Liver (tissue), 8 donors: ENCODE measurements at regions not wholly inside any gene's neighbourhood (a gene's known extent, or its start where the extent isn't known, plus 50 kb on each side); places are given as distances from the start of the nearest gene placed in this dataset.

Experiments used
- DNase-seq: peaks from one replicate; pipeline ENCODE4 v3.0.0-alpha.2; 2017; ENCODE audit warnings: low spot score
- H3K27ac ChIP-seq, 2 donors: one replicate each; pipeline ENCODE4 v1.7.0; 2013; ENCODE audit warnings: inconsistent platforms in 2 of 2, low read length in 2 of 2, control low read depth in 1 of 2, low read depth in 1 of 2, mild to moderate bottlenecking in 1 of 2
- H3K27me3 ChIP-seq, 4 donors: one replicate each; pipeline versions ENCODE4 v1.6.1 to v1.7.0; 2013; ENCODE audit warnings: low read length in 3 of 4, inconsistent platforms in 1 of 4, mild to moderate bottlenecking in 1 of 4, moderate library complexity in 1 of 4; ENCODE audit not compliant: control insufficient read depth in 4 of 4, insufficient read depth in 4 of 4
- H3K36me3 ChIP-seq, 4 donors: one replicate each; pipeline versions ENCODE4 v1.6.1 to v1.7.0; 2013; ENCODE audit warnings: low read length in 3 of 4, mild to moderate bottlenecking in 3 of 4, low read depth in 1 of 4, moderate library complexity in 1 of 4; ENCODE audit not compliant: control insufficient read depth in 4 of 4, insufficient read depth in 3 of 4
- H3K4me1 ChIP-seq, 4 donors: one replicate each; pipeline versions ENCODE4 v1.6.1 to v1.7.0; 2013; ENCODE audit warnings: low read length in 3 of 4, mild to moderate bottlenecking in 3 of 4, moderate library complexity in 1 of 4; ENCODE audit not compliant: control insufficient read depth in 4 of 4, insufficient read depth in 4 of 4
- H3K4me3 ChIP-seq, 3 donors: one replicate each; pipeline versions ENCODE4 v1.6.1 to v1.7.0; 2013; ENCODE audit warnings: low read length in 3 of 3, control low read depth in 1 of 3, low read depth in 1 of 3, mild to moderate bottlenecking in 1 of 3
- H3K9ac ChIP-seq, 2 donors: one replicate each; pipeline ENCODE4 v1.7.0; 2013; ENCODE audit warnings: low read length in 2 of 2, mild to moderate bottlenecking in 2 of 2, moderate library complexity in 2 of 2, control low read depth in 1 of 2, low read depth in 1 of 2
- H3K9me3 ChIP-seq, 4 donors: one replicate each; pipeline versions ENCODE4 v1.6.1 to v1.7.0; 2013; ENCODE audit warnings: low read length in 3 of 4; ENCODE audit not compliant: control insufficient read depth in 4 of 4
- ATF3 ChIP-seq: IDR thresholded peaks from 2 replicates; pipeline ENCODE4 v1.6.1; 2016; ENCODE audit warnings: antibody characterized with exemption
- CTCF ChIP-seq: fragments of 150-350 bp; IDR thresholded peaks from 2 replicates; pipeline ENCODE4 v1.5.1; 2017; ENCODE audit warnings: improper control_type of control experiment, low read depth, low read length; ENCODE audit not compliant: missing input control
- EGR1 ChIP-seq, 2 donors: IDR thresholded peaks; 2 replicates each; pipeline ENCODE4 v1.6.1; 2016 to 2018; ENCODE audit warnings: antibody characterized with exemption in 2 of 2, low read depth in 2 of 2
- FOXA1 ChIP-seq: IDR thresholded peaks from 2 replicates; pipeline ENCODE4 v1.6.1; 2016; ENCODE audit warnings: antibody characterized with exemption
- FOXA2 ChIP-seq: IDR thresholded peaks from 2 replicates; pipeline ENCODE4 v1.6.1; 2016; ENCODE audit warnings: antibody characterized with exemption
- GABPA ChIP-seq, 2 donors: IDR thresholded peaks in 1 of 2; conservative IDR thresholded peaks in 1 of 2; 2 replicates each; pipeline ENCODE4 v1.6.1; 2016; ENCODE audit warnings: antibody characterized with exemption in 2 of 2, mild to moderate bottlenecking in 1 of 2, moderate library complexity in 1 of 2
- HNF4A ChIP-seq, 2 donors: conservative IDR thresholded peaks; 2 replicates each; pipeline ENCODE4 v1.6.1; 2016; ENCODE audit warnings: antibody characterized with exemption in 2 of 2, mild to moderate bottlenecking in 2 of 2
- HNF4G ChIP-seq: IDR thresholded peaks from 2 replicates; pipeline ENCODE4 v1.6.1; 2016; ENCODE audit warnings: antibody characterized with exemption
- JUND ChIP-seq, 2 donors: IDR thresholded peaks; 2 replicates each; pipeline ENCODE4 v1.6.1; 2016; ENCODE audit warnings: antibody characterized with exemption in 2 of 2
- NR2F2 ChIP-seq: IDR thresholded peaks from 2 replicates; pipeline ENCODE4 v1.6.1; 2016; ENCODE audit warnings: antibody characterized with exemption
- RAD21 ChIP-seq, 2 donors: IDR thresholded peaks; 2 replicates each; pipeline ENCODE4 v1.6.1; 2016; ENCODE audit warnings: antibody characterized with exemption in 2 of 2, mild to moderate bottlenecking in 2 of 2
- REST ChIP-seq: IDR thresholded peaks from 2 replicates; pipeline ENCODE4 v1.6.1; 2016; ENCODE audit warnings: antibody characterized with exemption, mild to moderate bottlenecking
- RXRA ChIP-seq, 2 donors: IDR thresholded peaks; 2 replicates each; pipeline ENCODE4 v1.6.1; 2017 to 2018; ENCODE audit warnings: antibody characterized with exemption in 2 of 2, mild to moderate bottlenecking in 1 of 2
- SP1 ChIP-seq: IDR thresholded peaks from 2 replicates; pipeline ENCODE4 v1.6.1; 2018; ENCODE audit warnings: antibody characterized with exemption, mild to moderate bottlenecking
- TAF1 ChIP-seq: conservative IDR thresholded peaks from 2 replicates; pipeline ENCODE4 v1.6.1; 2016; ENCODE audit warnings: antibody characterized with exemption, mild to moderate bottlenecking
- YY1 ChIP-seq: IDR thresholded peaks from 2 replicates; pipeline ENCODE4 v1.6.1; 2016; ENCODE audit warnings: antibody characterized with exemption, mild to moderate bottlenecking
- ZBTB33 ChIP-seq: IDR thresholded peaks from 2 replicates; pipeline ENCODE4 v1.6.1; 2016; ENCODE audit warnings: antibody characterized with exemption
- WGBS: extraction: QIAGEN DNeasy Blood & Tissue Kit; methylation state at CpG from one replicate; pipeline ENCODE4 v1.1.7; 2013; 5-methylcytosine and 5-hydroxymethylcytosine counted together
- TF ChIP-seq, protein P1 (sequence below): IDR thresholded peaks from 2 replicates; pipeline ENCODE4 v1.6.1; 2016; ENCODE audit warnings: antibody characterized with exemption
- donor health status: healthy.
- donor health status: healthy.
- donor health status: healthy.
- donor health status: healthy.
- donor health status: healthy.

DNA sequence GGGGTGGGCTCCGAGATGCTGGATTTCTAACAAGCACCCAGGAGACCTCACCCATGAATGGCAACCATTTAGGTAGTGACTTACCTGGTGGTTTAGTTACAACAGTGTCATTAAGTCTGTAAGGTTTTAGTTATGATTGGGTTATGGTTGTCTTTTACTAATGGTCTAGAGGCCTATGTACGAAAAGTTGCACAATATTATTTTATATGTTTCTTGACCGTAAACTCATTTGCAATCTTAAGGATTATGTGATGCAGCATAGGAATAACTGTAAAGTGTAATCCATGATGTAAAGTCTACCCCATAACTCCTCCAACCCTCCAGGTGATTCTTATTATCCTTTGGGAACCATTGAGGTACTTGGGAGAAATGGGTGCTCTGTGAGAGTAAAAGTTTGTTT lies 155.4 kb upstream of the ZEB2 start:
- H3K36me3 ChIP-seq: no peaks in the 10 kb centered on the region
- no peak overlapping the region for H3K27ac ChIP-seq
- H3K4me3 ChIP-seq: no peak overlapping the region
- no peaks in the 10 kb centered on the region for H3K4me1 ChIP-seq
- DNase-seq: no peak
- no peak overlapping the region for H3K9ac ChIP-seq
- no peaks in the 10 kb centered on the region for H3K27me3 ChIP-seq
- TF ChIP-seq YY1 (no peak), FOXA2 (no peak), FOXA1 (no peak), ATF3 (no peak), NR2F2 (no peak), HNF4A (conservative IDR thresholded peaks at IDR 0.05) (no peak), CTCF (no peak), RAD21 (IDR thresholded peaks at IDR 0.05) (no peak), JUND (IDR thresholded peaks at IDR 0.05) (no peak)
- H3K9me3 ChIP-seq: no peaks in the 10 kb centered on the region
- 93% methylated on average over 3 of the region's 3 CpGs for WGBS

DNA sequence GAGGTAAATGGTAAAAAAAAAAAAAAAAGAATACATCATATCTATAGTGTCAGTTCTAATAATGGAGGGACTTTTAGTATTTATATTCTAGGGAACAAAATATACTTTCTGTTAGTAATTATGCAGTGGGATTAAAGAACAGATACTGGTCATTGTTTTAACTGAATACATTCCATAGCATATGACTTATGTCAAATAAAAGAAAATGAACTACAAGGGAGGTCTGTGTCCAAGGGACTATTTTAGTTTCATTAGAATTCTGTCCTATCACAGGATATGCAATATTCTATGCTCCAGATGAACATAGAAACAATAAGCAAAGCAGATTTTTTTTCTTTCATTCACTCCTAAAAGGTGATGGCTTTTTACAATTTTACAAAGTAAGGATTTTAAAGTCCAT lies 154.2 kb upstream of the ZEB2 start:
- Histone ChIP-seq H3K9ac (no peak overlapping the region), H3K27me3 (no peaks in the 10 kb centered on the region), H3K9me3 (no peaks in the 10 kb centered on the region), H3K27ac (no peak overlapping the region), H3K4me3 (no peak overlapping the region), H3K4me1 (no peaks in the 10 kb centered on the region), H3K36me3 (no peaks in the 10 kb centered on the region)
- TF ChIP-seq HNF4G (no peak), HNF4A (conservative IDR thresholded peaks at IDR 0.05) (no peak), GABPA (IDR thresholded peaks at IDR 0.05 in 1 of 2, conservative IDR thresholded peaks at IDR 0.05 in 1 of 2) (no peak), TAF1 (no peak), EGR1 (IDR thresholded peaks at IDR 0.05; ENCODE audit: low read depth in 2 of 2) (no peak), CTCF (no peak), FOXA1 (no peak), SP1 (no peak), REST (no peak), JUND (IDR thresholded peaks at IDR 0.05) (no peak), ZBTB33 (no peak), RXRA (IDR thresholded peaks at IDR 0.05) (no peak), ATF3 (no peak)
- TF ChIP-seq, protein P1, sequence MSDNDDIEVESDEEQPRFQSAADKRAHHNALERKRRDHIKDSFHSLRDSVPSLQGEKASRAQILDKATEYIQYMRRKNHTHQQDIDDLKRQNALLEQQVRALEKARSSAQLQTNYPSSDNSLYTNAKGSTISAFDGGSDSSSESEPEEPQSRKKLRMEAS: no peak
- DNase-seq: no peak
